NCI-H69 (cell line): ENCODE measurements at regions not wholly inside any gene's neighbourhood (a gene's known extent, or its start where the extent isn't known, plus 50 kb on each side); places are given as distances from the start of the nearest gene placed in this dataset.

Experiments
- DNase-seq: peaks from one replicate; lab custom pipeline; 2025; lab: John Stamatoyannopoulos, UW

DNA sequence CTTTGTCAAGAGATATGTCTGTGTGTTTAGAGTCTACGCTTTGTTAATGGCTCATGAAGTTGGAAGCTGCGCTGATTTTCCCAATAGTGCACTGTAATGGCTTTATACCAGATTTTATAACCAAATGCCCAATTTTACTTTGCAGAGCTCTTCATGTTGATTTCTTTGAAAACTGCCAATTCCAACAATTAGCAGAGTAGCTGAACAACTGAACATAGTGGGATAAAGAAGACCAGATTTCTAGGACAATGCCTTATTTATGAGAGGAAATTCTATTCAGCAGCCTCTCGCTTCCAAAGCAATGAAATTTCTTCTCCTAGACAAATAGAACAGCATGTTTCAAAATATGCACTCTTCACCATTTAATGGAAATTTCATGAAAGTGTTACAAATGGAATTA is 66.9 kb upstream of the PROK2 start:
- no peak for DNase-seq

DNA sequence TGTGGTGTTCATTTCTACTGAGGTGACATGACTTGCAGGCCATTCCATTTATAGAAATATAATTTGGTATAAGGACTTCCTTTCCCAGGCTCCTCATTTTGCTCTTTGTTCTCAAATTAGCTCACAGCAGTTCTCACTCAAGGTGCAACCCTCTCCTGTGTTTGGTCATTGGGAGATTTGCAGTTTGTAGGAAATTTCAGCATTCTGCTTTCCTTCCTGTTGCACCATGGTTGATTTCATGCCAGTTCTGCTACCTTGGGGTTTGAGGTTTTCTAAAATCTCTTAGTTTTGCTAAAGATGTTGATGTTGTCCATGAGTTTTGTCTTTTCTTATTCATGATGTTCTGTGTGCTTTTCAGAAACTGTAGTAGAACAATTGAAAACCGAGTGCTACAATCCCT is 65.7 kb upstream of the PROK2 start:
- no peak for DNase-seq

DNA sequence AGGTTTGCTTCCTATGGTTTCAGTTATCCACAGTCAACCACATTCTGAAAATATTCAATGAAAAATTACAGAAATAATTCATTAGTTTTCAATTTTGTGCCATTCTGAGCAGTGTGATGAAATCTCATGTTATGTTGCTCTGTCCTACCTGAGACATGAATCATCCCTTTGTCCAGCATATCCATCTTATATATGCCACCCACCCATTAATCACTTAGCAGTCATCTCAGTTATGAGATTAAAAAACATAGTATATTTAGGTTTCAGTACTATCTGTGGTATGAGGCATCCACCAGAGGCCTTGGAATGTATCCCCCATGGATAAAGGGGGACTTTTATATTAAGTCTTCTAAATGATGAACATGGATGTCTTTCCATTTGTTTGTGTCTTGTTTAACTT is 64.7 kb upstream of the PROK2 start:
- no peak for DNase-seq

DNA sequence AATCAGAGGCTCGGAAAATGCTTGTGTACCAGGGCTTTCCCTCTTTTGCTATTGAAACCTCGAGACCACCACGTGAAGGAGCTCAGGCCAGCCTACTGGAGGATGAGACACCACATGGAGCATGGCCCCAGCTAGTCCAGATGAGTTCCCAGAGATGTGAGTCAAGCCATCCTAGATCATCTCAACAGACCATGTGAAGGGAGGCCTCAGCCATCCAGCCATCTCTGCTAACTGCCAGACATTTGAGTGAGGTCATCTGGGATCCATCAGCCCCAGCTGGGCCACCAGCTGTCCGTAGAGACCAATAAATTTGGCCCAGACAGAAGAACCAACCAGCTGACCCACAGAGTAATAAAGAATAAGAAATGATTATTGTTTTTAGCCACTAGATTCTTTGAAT is 62.8 kb upstream of the PROK2 start:
- DNase-seq = no peak

DNA sequence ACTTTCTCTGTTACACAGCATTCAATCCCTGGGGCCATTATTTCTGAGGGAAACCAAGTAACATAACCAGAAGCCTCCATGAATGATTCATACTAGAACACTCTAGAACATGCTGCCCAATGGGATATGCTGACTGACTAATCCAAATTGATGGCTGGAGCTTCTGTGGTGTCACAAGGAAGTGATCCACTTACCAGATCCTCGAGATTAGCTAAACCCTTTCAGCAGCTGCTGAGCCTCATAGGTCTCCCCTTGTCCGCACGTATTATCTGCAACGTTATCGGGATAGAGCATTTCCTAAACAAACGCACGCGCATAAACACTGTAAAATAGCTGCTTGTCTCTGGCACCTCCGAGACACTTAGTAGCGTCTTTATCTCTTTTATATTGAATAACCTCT is 61.2 kb upstream of the PROK2 start:
- no peak for DNase-seq

DNA sequence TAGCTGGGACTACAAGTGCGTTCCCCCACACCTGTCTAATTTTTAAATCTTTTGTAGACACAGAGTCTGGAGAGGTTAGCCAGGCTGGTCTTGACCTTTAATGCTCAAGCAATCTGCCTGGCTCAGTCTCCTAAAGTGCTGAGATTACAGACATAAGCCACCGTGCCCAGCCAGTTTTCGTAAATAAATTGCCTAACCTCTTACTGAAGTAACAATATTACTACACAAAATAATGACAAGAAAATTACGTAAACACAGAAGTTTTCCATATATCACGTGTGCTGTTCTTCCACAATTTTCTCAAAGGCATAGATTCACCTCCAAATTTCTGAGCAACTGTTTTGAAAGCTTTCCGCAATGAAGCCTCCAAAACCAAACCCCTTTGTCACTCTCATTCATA is 58.1 kb upstream of the PROK2 start:
- DNase-seq = no peak

DNA sequence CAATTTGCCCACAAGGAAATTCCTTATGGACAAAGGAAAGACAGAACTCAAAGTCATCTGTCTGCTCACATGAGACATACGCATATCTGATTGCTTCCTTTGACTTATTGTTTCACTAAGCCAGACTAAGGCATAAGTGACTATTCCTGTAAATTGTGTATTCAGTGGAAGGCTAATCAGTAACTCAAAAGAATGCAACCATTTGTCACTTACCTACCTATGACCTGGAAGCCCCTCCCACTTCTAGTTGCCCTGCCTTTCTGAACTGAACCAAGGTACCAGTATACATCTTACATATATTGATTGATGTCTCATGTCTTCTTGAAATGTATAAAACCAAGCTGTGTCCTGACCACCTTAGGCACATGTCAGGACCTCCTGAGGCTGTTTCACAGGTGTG is 53.5 kb upstream of the PROK2 start:
- no peak for DNase-seq
